ENCODE measurements at regions not wholly inside any gene's neighbourhood (a gene's known extent, or its start where the extent isn't known, plus 50 kb on each side); places are given as distances from the start of the nearest gene placed in this dataset.

- no peak for DNase-seq (ENCODE audit: low read depth)
- TF ChIP-seq, protein P1, sequence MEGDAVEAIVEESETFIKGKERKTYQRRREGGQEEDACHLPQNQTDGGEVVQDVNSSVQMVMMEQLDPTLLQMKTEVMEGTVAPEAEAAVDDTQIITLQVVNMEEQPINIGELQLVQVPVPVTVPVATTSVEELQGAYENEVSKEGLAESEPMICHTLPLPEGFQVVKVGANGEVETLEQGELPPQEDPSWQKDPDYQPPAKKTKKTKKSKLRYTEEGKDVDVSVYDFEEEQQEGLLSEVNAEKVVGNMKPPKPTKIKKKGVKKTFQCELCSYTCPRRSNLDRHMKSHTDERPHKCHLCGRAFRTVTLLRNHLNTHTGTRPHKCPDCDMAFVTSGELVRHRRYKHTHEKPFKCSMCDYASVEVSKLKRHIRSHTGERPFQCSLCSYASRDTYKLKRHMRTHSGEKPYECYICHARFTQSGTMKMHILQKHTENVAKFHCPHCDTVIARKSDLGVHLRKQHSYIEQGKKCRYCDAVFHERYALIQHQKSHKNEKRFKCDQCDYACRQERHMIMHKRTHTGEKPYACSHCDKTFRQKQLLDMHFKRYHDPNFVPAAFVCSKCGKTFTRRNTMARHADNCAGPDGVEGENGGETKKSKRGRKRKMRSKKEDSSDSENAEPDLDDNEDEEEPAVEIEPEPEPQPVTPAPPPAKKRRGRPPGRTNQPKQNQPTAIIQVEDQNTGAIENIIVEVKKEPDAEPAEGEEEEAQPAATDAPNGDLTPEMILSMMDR (IDR thresholded peaks at IDR 0.05; ENCODE audit: insufficient read depth, low read depth, low read length, missing control alignments): no peak
- H3K4me3 ChIP-seq (ENCODE audit: low read length): no peak overlapping the region
Measured at GRCh38 chr11:87374038-87374807, 336.5 kb downstream of the TMEM135 start.
